ENCODE measurements at regions not wholly inside any gene's neighbourhood (a gene's known extent, or its start where the extent isn't known, plus 50 kb on each side); places are given as distances from the start of the nearest gene placed in this dataset.

DNA sequence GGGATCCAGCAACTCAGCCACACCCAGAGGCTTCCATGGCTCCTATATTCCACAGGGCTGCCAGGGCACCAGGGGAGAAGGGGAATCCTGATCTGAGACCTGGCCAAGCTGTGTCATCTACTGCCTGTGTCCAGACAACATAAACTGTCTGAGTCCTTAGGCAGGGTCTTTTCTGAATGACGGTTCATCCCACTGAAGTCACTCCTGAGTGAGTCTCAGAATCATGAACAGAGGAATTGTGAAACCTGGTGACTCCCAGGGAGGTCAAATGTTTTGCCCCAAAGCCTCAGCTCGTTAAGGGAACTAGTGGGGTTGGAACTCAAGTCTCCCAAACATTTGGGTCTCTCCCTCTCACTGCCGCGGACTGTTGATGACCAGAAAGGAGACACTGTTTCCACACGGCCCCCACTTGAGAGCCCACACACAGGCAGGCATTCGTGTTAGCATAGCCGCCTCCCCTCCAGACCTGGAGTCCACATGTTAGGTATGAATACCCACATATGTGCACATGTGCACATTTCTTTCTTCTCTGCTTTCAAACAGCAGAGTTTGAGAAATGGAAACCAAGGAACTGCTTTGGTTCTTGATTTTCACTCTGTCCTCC lies 87.2 kb upstream of the KCNK12 start:
- dilution Hi-C loops (cut with MboI; ENCODE audit: extremely low pct_ligation_motif_present, low sequenced_read_pairs) (no loop called here), intact Hi-C loops (cut with micrococcal nuclease) (no loop called here)
- POLR2A ChIA-PET, result no interaction called here
- FAIRE-seq (no peak), DNase-seq (ENCODE audit: low read depth, low spot score) (no peak)
- Histone ChIP-seq H3K36me3 (ENCODE audit: control insufficient read depth in 2 of 2, extremely low read depth in 1 of 2, insufficient read depth in 2 of 2, low read length in 2 of 2) (no peaks in the 10 kb centered on the region), H4K20me1 (replicated peaks; ENCODE audit: control insufficient read depth, extremely low read depth, insufficient read depth, low read length) (no peaks in the 10 kb centered on the region), H3K27ac (ENCODE audit: insufficient read depth, low read depth, low read length) (no peak overlapping the region), H3K4me2 (ENCODE audit: insufficient read depth, low read length) (no peak overlapping the region), H3K79me2 (ENCODE audit: control insufficient read depth, insufficient read depth, low read length) (no peaks in the 10 kb centered on the region), H3K9me3 (replicated peaks; ENCODE audit: control insufficient read depth, insufficient read depth, low read length) (no peaks in the 10 kb centered on the region), H3K9ac (replicated peaks; ENCODE audit: extremely low read depth, insufficient read depth, low read length) (no peak overlapping the region), H3K4me1 (ENCODE audit: control insufficient read depth, extremely low read depth, insufficient read depth, low read length) (no peaks in the 10 kb centered on the region), H3K9me1 (replicated peaks; ENCODE audit: control insufficient read depth, extremely low read depth, insufficient read depth, low read length) (no peaks in the 10 kb centered on the region), H3K4me3 (replicated peaks in 1 of 3; ENCODE audit: insufficient read depth in 1 of 3, low read depth in 1 of 3, low read length in 3 of 3) (no peak overlapping the region), H2AFZ (ENCODE audit: low read depth, low read length) (no peak overlapping the region), H3K27me3 (ENCODE audit: control insufficient read depth in 2 of 2, insufficient read depth in 2 of 2, low read length in 2 of 2) (peaks cover 0 to 2% of the 10 kb centered on the region in 2 experiments)
- BruUV-seq (replicated peaks), result no TSS peak
- CTCF ChIA-PET, result no interaction called here
- TF ChIP-seq FOS (IDR thresholded peaks at IDR 0.05; ENCODE audit: borderline replicate concordance, insufficient read depth, low read length), result no peak
- TF ChIP-seq JUN (IDR thresholded peaks at IDR 0.05; ENCODE audit: borderline replicate concordance, insufficient read depth, insufficient read length, low read depth), result no peak
- TF ChIP-seq, protein P1, sequence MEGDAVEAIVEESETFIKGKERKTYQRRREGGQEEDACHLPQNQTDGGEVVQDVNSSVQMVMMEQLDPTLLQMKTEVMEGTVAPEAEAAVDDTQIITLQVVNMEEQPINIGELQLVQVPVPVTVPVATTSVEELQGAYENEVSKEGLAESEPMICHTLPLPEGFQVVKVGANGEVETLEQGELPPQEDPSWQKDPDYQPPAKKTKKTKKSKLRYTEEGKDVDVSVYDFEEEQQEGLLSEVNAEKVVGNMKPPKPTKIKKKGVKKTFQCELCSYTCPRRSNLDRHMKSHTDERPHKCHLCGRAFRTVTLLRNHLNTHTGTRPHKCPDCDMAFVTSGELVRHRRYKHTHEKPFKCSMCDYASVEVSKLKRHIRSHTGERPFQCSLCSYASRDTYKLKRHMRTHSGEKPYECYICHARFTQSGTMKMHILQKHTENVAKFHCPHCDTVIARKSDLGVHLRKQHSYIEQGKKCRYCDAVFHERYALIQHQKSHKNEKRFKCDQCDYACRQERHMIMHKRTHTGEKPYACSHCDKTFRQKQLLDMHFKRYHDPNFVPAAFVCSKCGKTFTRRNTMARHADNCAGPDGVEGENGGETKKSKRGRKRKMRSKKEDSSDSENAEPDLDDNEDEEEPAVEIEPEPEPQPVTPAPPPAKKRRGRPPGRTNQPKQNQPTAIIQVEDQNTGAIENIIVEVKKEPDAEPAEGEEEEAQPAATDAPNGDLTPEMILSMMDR (IDR thresholded peaks at IDR 0.05; ENCODE audit: extremely low read depth in 1 of 2, insufficient read depth in 1 of 2, low read depth in 1 of 2, low read length in 2 of 2), result no peak

- no peaks in the 10 kb centered on the region for H3K4me1 ChIP-seq (ENCODE audit: control insufficient read depth, extremely low read depth, insufficient read depth, low read length)
- no peak for DNase-seq (ENCODE audit: low read depth, low spot score)
- H3K9ac ChIP-seq (replicated peaks; ENCODE audit: extremely low read depth, insufficient read depth, low read length), result no peak overlapping the region
- no peaks in the 10 kb centered on the region for H3K9me3 ChIP-seq (replicated peaks; ENCODE audit: control insufficient read depth, insufficient read depth, low read length)
- H3K4me3 ChIP-seq (replicated peaks in 1 of 3; ENCODE audit: insufficient read depth in 1 of 3, low read depth in 1 of 3, low read length in 3 of 3), result no peak overlapping the region
- CTCF ChIA-PET, result interaction anchor here (1.3 to 3.6 kb wide), 2 partner anchors 110 to 220 kb away, joined by 5 to 45 read pairs; no protein-coding TSS in a partner anchor
- no peaks in the 10 kb centered on the region for H4K20me1 ChIP-seq (replicated peaks; ENCODE audit: control insufficient read depth, extremely low read depth, insufficient read depth, low read length)
- no peaks in the 10 kb centered on the region for H3K36me3 ChIP-seq (ENCODE audit: control insufficient read depth in 2 of 2, extremely low read depth in 1 of 2, insufficient read depth in 2 of 2, low read length in 2 of 2)
- BruUV-seq (replicated peaks), result no TSS peak
- TF ChIP-seq JUN (IDR thresholded peaks at IDR 0.05; ENCODE audit: borderline replicate concordance, insufficient read depth, insufficient read length, low read depth), result no peak
- no peak for TF ChIP-seq POLR2AphosphoS5 (IDR thresholded peaks at IDR 0.05; ENCODE audit: insufficient read depth, low read depth, low read length)
- no peak for TF ChIP-seq FOS (IDR thresholded peaks at IDR 0.05; ENCODE audit: borderline replicate concordance, insufficient read depth, low read length)
- TF ChIP-seq POLR2A (IDR thresholded peaks at IDR 0.05; ENCODE audit: low read depth, low read length), result no peak
- TF ChIP-seq MYC (IDR thresholded peaks at IDR 0.05; ENCODE audit: low read depth, low read length), result no peak
- TF ChIP-seq, protein P1 (IDR thresholded peaks at IDR 0.05; ENCODE audit: extremely low read depth in 1 of 2, insufficient read depth in 1 of 2, low read depth in 1 of 2, low read length in 2 of 2), result no peak
- TF ChIP-seq EZH2 (IDR thresholded peaks at IDR 0.05; ENCODE audit: borderline replicate concordance, low read depth, low read length, severe bottlenecking), result no peak
- TF ChIP-seq, protein P2, sequence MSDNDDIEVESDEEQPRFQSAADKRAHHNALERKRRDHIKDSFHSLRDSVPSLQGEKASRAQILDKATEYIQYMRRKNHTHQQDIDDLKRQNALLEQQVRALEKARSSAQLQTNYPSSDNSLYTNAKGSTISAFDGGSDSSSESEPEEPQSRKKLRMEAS (IDR thresholded peaks at IDR 0.05; ENCODE audit: insufficient read depth, insufficient read length), result no peak
- TF ChIP-seq GATA2 (IDR thresholded peaks at IDR 0.05; ENCODE audit: insufficient read depth, insufficient read length, low read depth, low read length), result no peak
- H3K27me3 ChIP-seq (ENCODE audit: control insufficient read depth in 2 of 2, insufficient read depth in 2 of 2, low read length in 2 of 2), result no peaks in the 10 kb centered on the region
- H2AFZ ChIP-seq (ENCODE audit: low read depth, low read length), result no peak overlapping the region
- POLR2A ChIA-PET, result no interaction called here
- no peaks in the 10 kb centered on the region for H3K79me2 ChIP-seq (ENCODE audit: control insufficient read depth, insufficient read depth, low read length)
- intact Hi-C loops (cut with micrococcal nuclease) (no loop called here), dilution Hi-C loops (cut with MboI; ENCODE audit: extremely low pct_ligation_motif_present, low sequenced_read_pairs) (no loop called here)
- H3K4me2 ChIP-seq (ENCODE audit: insufficient read depth, low read length), result no peak overlapping the region
- FAIRE-seq, result no peak
- H3K9me1 ChIP-seq (replicated peaks; ENCODE audit: control insufficient read depth, extremely low read depth, insufficient read depth, low read length), result no peaks in the 10 kb centered on the region
- no peak overlapping the region for H3K27ac ChIP-seq (ENCODE audit: insufficient read depth, low read depth, low read length)
Observed at GRCh38 chr2:47656715-47657600, 86.2 kb upstream of the KCNK12 start.
